NB4 (cell line): ENCODE measurements at regions not wholly inside any gene's neighbourhood (a gene's known extent, or its start where the extent isn't known, plus 50 kb on each side); places are given as distances from the start of the nearest gene placed in this dataset.

Experiments
- DNase-seq: peaks from one replicate; pipeline ENCODE4 v3.0.0; 2010; ENCODE audit warnings: low read depth
- H3K4me3 ChIP-seq: one replicate; pipeline ENCODE4 v1.5.1; 2011; ENCODE audit warnings: mild to moderate bottlenecking, low read depth, low read length, moderate library complexity
- CTCF ChIP-seq: IDR thresholded peaks from one replicate; pipeline ENCODE4 v1.5.1; 2012; ENCODE audit warnings: low read depth, low read length
- MAX ChIP-seq: IDR thresholded peaks from 2 replicates; pipeline ENCODE4 v1.6.1; 2011; ENCODE audit warnings: low read depth, low read length
- MYC ChIP-seq: IDR thresholded peaks from 2 replicates; pipeline ENCODE4 v1.6.1; 2011; ENCODE audit warnings: low read depth, low read length
- POLR2A ChIP-seq: IDR thresholded peaks from 2 replicates; pipeline ENCODE4 v1.6.1; 2011; ENCODE audit warnings: mild to moderate bottlenecking; ENCODE audit not compliant: insufficient read length; ENCODE audit errors: extremely low read depth

GRCh38 chr11:92495107-92495793, 270.6 kb downstream of the FAT3 start:
- no peak overlapping the region for H3K4me3 ChIP-seq
- no peak for DNase-seq
- TF ChIP-seq CTCF = no peak
- TF ChIP-seq MAX = no peak
- no peak for TF ChIP-seq POLR2A
- no peak for TF ChIP-seq MYC

GRCh38 chr11:92500453-92500852, 275.8 kb downstream of the FAT3 start:
- no peak for TF ChIP-seq MYC
- no peak for TF ChIP-seq CTCF
- TF ChIP-seq MAX = no peak
- TF ChIP-seq POLR2A = no peak
- no peak for DNase-seq
- no peak overlapping the region for H3K4me3 ChIP-seq

DNA sequence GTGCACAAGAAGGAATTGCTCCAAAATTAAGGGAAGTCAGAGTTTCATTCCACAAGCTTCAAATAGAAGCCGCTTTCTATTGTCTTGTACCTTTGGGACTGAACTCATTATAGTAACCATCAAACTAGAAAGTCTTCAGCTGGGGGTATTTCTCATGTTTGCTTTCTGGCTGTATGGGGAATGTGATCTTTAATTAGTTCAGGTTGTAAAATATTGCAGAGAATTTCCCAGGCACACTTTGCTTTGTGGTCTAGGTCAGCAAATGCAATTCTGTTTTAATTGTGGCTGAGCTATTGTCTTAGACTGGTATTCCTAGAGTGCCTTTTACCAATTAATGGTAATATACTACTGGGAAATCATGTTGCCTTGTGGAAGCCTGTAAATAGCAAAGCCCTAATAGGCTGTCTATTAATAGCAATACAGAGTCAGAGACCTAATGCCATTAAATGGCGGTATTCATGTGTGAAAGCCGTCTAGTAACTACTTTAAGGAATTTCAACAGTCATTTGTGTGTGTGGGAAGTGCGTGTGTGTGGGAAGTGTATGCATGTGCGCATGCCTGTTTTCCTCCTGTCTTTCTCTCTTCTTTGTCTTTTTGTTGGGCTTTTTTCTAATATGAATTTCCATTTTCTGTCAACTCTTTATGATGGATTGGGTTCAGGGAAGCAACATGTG, 276.6 kb downstream of the FAT3 start:
- no peak for DNase-seq

DNA sequence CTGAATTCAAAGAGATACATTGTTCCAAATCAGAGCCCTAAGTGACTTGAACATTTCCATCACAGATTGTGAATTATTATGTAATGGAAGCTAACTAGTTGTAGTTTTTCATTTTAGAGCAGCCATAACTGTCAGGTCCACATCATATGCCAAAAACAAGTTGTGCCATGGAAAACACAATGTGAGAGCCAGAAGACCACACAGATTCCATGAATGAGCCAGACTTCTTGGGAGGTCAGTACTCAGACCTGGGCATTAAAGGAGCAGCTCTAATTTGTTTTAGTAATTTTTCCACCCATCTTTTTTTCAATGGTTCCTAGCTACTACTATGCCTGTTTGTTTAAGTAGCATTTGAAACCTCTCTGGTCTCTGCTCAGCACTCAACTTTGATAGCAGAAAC, 279.4 kb downstream of the FAT3 start:
- no peak for DNase-seq
- no peak for TF ChIP-seq POLR2A
- TF ChIP-seq MYC = no peak
- TF ChIP-seq MAX = no peak
- TF ChIP-seq CTCF = no peak
- H3K4me3 ChIP-seq = no peak overlapping the region

More for the DNA sequence above, 276.6 kb downstream of the FAT3 start:
- no peak overlapping the region for H3K4me3 ChIP-seq
- no peak for TF ChIP-seq POLR2A
- TF ChIP-seq MYC = no peak
- TF ChIP-seq CTCF = no peak
- no peak for TF ChIP-seq MAX

- no peak for TF ChIP-seq MAX
- no peak for TF ChIP-seq POLR2A
- no peak for TF ChIP-seq CTCF
- no peak for TF ChIP-seq MYC
- H3K4me3 ChIP-seq = no peak overlapping the region
- DNase-seq = no peak
These were observed 279.9 kb downstream of the FAT3 start for GRCh38 chr11:92504534-92504933.
